Hypothalamus (tissue), 51 donors: ENCODE measurements at regions not wholly inside any gene's neighbourhood (a gene's known extent, or its start where the extent isn't known, plus 50 kb on each side); places are given as distances from the start of the nearest gene placed in this dataset.
"Not testable (repeated sequence)": the region's sequence is repeated elsewhere in the genome, so short reads cannot be mapped to it uniquely, and the experiment has no call there.

ENCODE experiments used
- DNase-seq, 51 donors: peaks; one replicate each; lab custom pipeline; 2025; lab: John Stamatoyannopoulos, UW

GRCh38 chr20:53873230-53873604, 197.2 kb downstream of the BCAS1 start:
- DNase-seq: no peak

GRCh38 chr20:53872561-53873229, 197.7 kb downstream of the BCAS1 start:
- DNase-seq: peak in 1 of 51 donors; percentile 23

GRCh38 chr20:53872081-53872541, 198.3 kb downstream of the BCAS1 start:
- DNase-seq: no peak

- no peak for DNase-seq
These were observed 198.9 kb downstream of the BCAS1 start for GRCh38 chr20:53871541-53871940.

GRCh38 chr20:53870426-53871315, 199.7 kb downstream of the BCAS1 start:
- DNase-seq: no peak

- DNase-seq: peak in 9 of 51 donors; percentile 10 to 27 (median 12)
These were observed 200.7 kb downstream of the BCAS1 start for GRCh38 chr20:53869466-53870258.

- DNase-seq: no peak
These were observed 202.5 kb downstream of the BCAS1 start for GRCh38 chr20:53867741-53868351.

- no peak for DNase-seq
These were observed 203.3 kb downstream of the BCAS1 start for GRCh38 chr20:53866794-53867740.

GRCh38 chr20:53865901-53866793, 204.2 kb downstream of the BCAS1 start:
- DNase-seq: peak in 16 of 51 donors; percentile 4 to 48 (median 18)

GRCh38 chr20:53864765-53865683, 205.4 kb downstream of the BCAS1 start:
- DNase-seq: not testable (repeated sequence)

GRCh38 chr20:53863923-53864641, 206.3 kb downstream of the BCAS1 start:
- not testable (repeated sequence) for DNase-seq

- not testable (repeated sequence) for DNase-seq
These were observed 206.9 kb downstream of the BCAS1 start for GRCh38 chr20:53863535-53863922.

GRCh38 chr20:53863039-53863438, 207.4 kb downstream of the BCAS1 start:
- not testable (repeated sequence) for DNase-seq

- DNase-seq: not testable (repeated sequence)
These were observed 207.9 kb downstream of the BCAS1 start for GRCh38 chr20:53862490-53862889.

GRCh38 chr20:53862136-53862397, 208.3 kb downstream of the BCAS1 start:
- not testable (repeated sequence) for DNase-seq

- DNase-seq: no peak
These were observed 210.7 kb downstream of the BCAS1 start for GRCh38 chr20:53859684-53860083.

GRCh38 chr20:53859009-53859408, 211.4 kb downstream of the BCAS1 start:
- not testable (repeated sequence) for DNase-seq
